ENCODE measurements at regions not wholly inside any gene's neighbourhood (a gene's known extent, or its start where the extent isn't known, plus 50 kb on each side); places are given as distances from the start of the nearest gene placed in this dataset.

GRCh38 chr3:159629329-159630084, 359.1 kb upstream of the IL12A start:
- DNase-seq: no peak

GRCh38 chr3:159631226-159631625, 357.4 kb upstream of the IL12A start:
- no peak for DNase-seq

GRCh38 chr3:159632128-159632527, 356.5 kb upstream of the IL12A start:
- no peak for DNase-seq

- no peak for DNase-seq
Measured at GRCh38 chr3:159632851-159633250, 355.8 kb upstream of the IL12A start.

- DNase-seq: no peak
Measured at GRCh38 chr3:159634483-159634882, 354.2 kb upstream of the IL12A start.

- DNase-seq: no peak
Measured at GRCh38 chr3:159635047-159635641, 353.5 kb upstream of the IL12A start.

GRCh38 chr3:159637883-159638542, 350.6 kb upstream of the IL12A start:
- DNase-seq: no peak

- DNase-seq: no peak
Measured at GRCh38 chr3:159640225-159640624, 348.4 kb upstream of the IL12A start.

- no peak for DNase-seq
Measured at GRCh38 chr3:159643406-159643805, 345.2 kb upstream of the IL12A start.

- DNase-seq: no peak
Measured at GRCh38 chr3:159645874-159646273, 342.8 kb upstream of the IL12A start.

GRCh38 chr3:159649951-159650350, 338.7 kb upstream of the IL12A start:
- no peak for DNase-seq

- no peak for DNase-seq
Measured at GRCh38 chr3:159650726-159651125, 337.9 kb upstream of the IL12A start.

- DNase-seq: no peak
Measured at GRCh38 chr3:159652452-159652851, 336.2 kb upstream of the IL12A start.

- DNase-seq: no peak
Measured at GRCh38 chr3:159654183-159655134, 334.2 kb upstream of the IL12A start.

- no peak for DNase-seq
Measured at GRCh38 chr3:159655202-159655601, 333.4 kb upstream of the IL12A start.

- no peak for DNase-seq
Measured at GRCh38 chr3:159657176-159657575, 331.5 kb upstream of the IL12A start.

GRCh38 chr3:159657629-159658028, 331.0 kb upstream of the IL12A start:
- DNase-seq: no peak

GRCh38 chr3:159660326-159660725, 328.3 kb upstream of the IL12A start:
- DNase-seq: no peak

- no peak for DNase-seq
Measured at GRCh38 chr3:159660901-159661300, 327.7 kb upstream of the IL12A start.

GRCh38 chr3:159662549-159662948, 326.1 kb upstream of the IL12A start:
- no peak for DNase-seq

GRCh38 chr3:159664006-159664405, 324.6 kb upstream of the IL12A start:
- DNase-seq: no peak

GRCh38 chr3:159664653-159665052, 324.0 kb upstream of the IL12A start:
- DNase-seq: no peak

GRCh38 chr3:159667261-159667660, 321.4 kb upstream of the IL12A start:
- DNase-seq: no peak

Measured in activated CD4-positive, alpha-beta T cell treated with anti-CD3 and anti-CD28 coated beads, Interleukin-2, amount 50 U/mL, for 1 hour (primary cell).